GM23248 (cell line): ENCODE measurements at regions not wholly inside any gene's neighbourhood (a gene's known extent, or its start where the extent isn't known, plus 50 kb on each side); places are given as distances from the start of the nearest gene placed in this dataset.

Experiments
- EZH2 ChIP-seq: fragments of 200-600 bp; sonication (generic); IDR thresholded peaks from 2 replicates; pipeline ENCODE4 v1.6.1; 2018; ENCODE audit warnings: antibody characterized with exemption, mild to moderate bottlenecking; ENCODE audit not compliant: insufficient read depth, poor library complexity, severe bottlenecking
- EZH2phosphoT487 ChIP-seq: fragments of 200-600 bp; sonication (generic); IDR thresholded peaks from 2 replicates; pipeline ENCODE4 v1.6.1; 2018; ENCODE audit warnings: antibody characterized with exemption, moderate library complexity, mild to moderate bottlenecking, low read depth; ENCODE audit not compliant: insufficient read depth

- TF ChIP-seq EZH2: no peak
- no peak for TF ChIP-seq EZH2phosphoT487
Measured at GRCh38 chr4:55237839-55238238, 108.2 kb upstream of the SRD5A3 start.
